CD14-positive monocyte (primary cell): ENCODE measurements at regions not wholly inside any gene's neighbourhood (a gene's known extent, or its start where the extent isn't known, plus 50 kb on each side); places are given as distances from the start of the nearest gene placed in this dataset.

ENCODE experiments used
- DNase-seq, 3 donors: peaks; one replicate each; pipeline ENCODE4 v3.0.0-alpha.2; 2011 to 2022
- H2AFZ ChIP-seq: 2 replicates; pipeline ENCODE4 v1.6.0; 2012; ENCODE audit warnings: mild to moderate bottlenecking, low read depth, low read length, inconsistent platforms; ENCODE audit not compliant: insufficient read depth, poor library complexity, severe bottlenecking
- H3K27ac ChIP-seq, 2 donors: 1 replicate in 1 of 2; 2 replicates in 1 of 2; pipeline ENCODE4 v1.5.1; 2012 to 2013; ENCODE audit warnings: low read length in 2 of 2, control low read depth in 1 of 2, inconsistent platforms in 1 of 2, low read depth in 1 of 2, mild to moderate bottlenecking in 1 of 2
- H3K27me3 ChIP-seq, 2 donors: one replicate each; pipeline versions ENCODE4 v1.6.0 to v1.6.1; 2011 to 2013; ENCODE audit warnings: low read length in 2 of 2; ENCODE audit not compliant: control insufficient read depth in 2 of 2, insufficient read depth in 2 of 2
- H3K36me3 ChIP-seq, 2 donors: replicated peaks in 1 of 2; 1 replicate in 1 of 2; 2 replicates in 1 of 2; pipeline versions ENCODE4 v1.5.1 to v1.6.1; 2012 to 2013; ENCODE audit warnings: low read length in 2 of 2, control low read depth in 1 of 2, inconsistent platforms in 1 of 2, mild to moderate bottlenecking in 1 of 2; ENCODE audit not compliant: insufficient read depth in 2 of 2, control insufficient read depth in 1 of 2
- H3K4me1 ChIP-seq, 2 donors: 1 replicate in 1 of 2; 2 replicates in 1 of 2; pipeline versions ENCODE4 v1.5.1 to v1.6.1; 2012 to 2013; ENCODE audit warnings: low read length in 2 of 2, control low read depth in 1 of 2, inconsistent platforms in 1 of 2, mild to moderate bottlenecking in 1 of 2, moderate library complexity in 1 of 2; ENCODE audit not compliant: insufficient read depth in 2 of 2, control insufficient read depth in 1 of 2
- H3K4me2 ChIP-seq: replicated peaks from 2 replicates; pipeline ENCODE3; 2012; ENCODE audit warnings: low read length, moderate library complexity, mild to moderate bottlenecking; ENCODE audit not compliant: poor library complexity, severe bottlenecking; ENCODE audit errors: extremely low read depth
- H3K4me3 ChIP-seq, 3 experiments: fragments of 200-600 bp in 1 of 3; sonication (generic) in 1 of 3; replicated peaks in 1 of 3; 1 replicate in 2 of 3; 2 replicates in 1 of 3; pipeline ENCODE4 v1.5.1; 2011 to 2013; ENCODE audit warnings: low read length in 3 of 3, mild to moderate bottlenecking in 3 of 3, control low read depth in 2 of 3, low read depth in 2 of 3, inconsistent platforms in 1 of 3, moderate library complexity in 1 of 3
- H3K79me2 ChIP-seq: 2 replicates; pipeline ENCODE4 v1.6.0; 2012; ENCODE audit warnings: mild to moderate bottlenecking, control low read depth, inconsistent platforms, low read length, moderate library complexity; ENCODE audit not compliant: insufficient read depth
- H3K9ac ChIP-seq: 2 replicates; pipeline ENCODE4 v1.6.0; 2017; ENCODE audit warnings: low read length, mild to moderate bottlenecking; ENCODE audit not compliant: insufficient read depth, poor library complexity, severe bottlenecking
- H3K9me3 ChIP-seq, 2 donors: replicated peaks in 1 of 2; 1 replicate in 1 of 2; 2 replicates in 1 of 2; pipeline versions ENCODE4 v1.5.1 to v1.6.1; 2012 to 2013; ENCODE audit warnings: low read length in 2 of 2, control low read depth in 1 of 2; ENCODE audit not compliant: control insufficient read depth in 1 of 2, insufficient read depth in 1 of 2
- H4K20me1 ChIP-seq: 2 replicates; pipeline ENCODE4 v1.6.0; 2012; ENCODE audit warnings: mild to moderate bottlenecking, low read length, control low read depth, moderate library complexity; ENCODE audit not compliant: insufficient read depth
- H3K27ac Mint-ChIP-seq, 7 donors: one replicate each; pipeline ENCODE4 v1.8.0; 2020; ENCODE audit warnings: mild to moderate bottlenecking in 7 of 7, mixed read lengths in 7 of 7, moderate library complexity in 6 of 7, inconsistent platforms in 2 of 7
- H3K27me3 Mint-ChIP-seq, 3 donors: one replicate each; pipeline ENCODE4 v1.8.0; 2021 to 2022; ENCODE audit warnings: low read depth in 3 of 3, mild to moderate bottlenecking in 3 of 3, mixed read lengths in 3 of 3, moderate library complexity in 3 of 3, inconsistent platforms in 1 of 3
- H3K36me3 Mint-ChIP-seq, 2 donors: one replicate each; pipeline ENCODE4 v1.8.0; 2020; ENCODE audit warnings: mixed read lengths in 2 of 2, inconsistent platforms in 1 of 2, mild to moderate bottlenecking in 1 of 2
- H3K4me1 Mint-ChIP-seq: one replicate; pipeline ENCODE4 v1.8.0; 2020; ENCODE audit warnings: mild to moderate bottlenecking, mixed read lengths
- H3K4me3 Mint-ChIP-seq, 2 donors: one replicate each; pipeline ENCODE4 v1.8.0; 2020; ENCODE audit warnings: mild to moderate bottlenecking in 2 of 2, mixed read lengths in 2 of 2, moderate library complexity in 1 of 2
- H3K9me3 Mint-ChIP-seq, 7 donors: one replicate each; pipeline ENCODE4 v1.8.0; 2020 to 2022; ENCODE audit warnings: mixed read lengths in 7 of 7, mild to moderate bottlenecking in 6 of 7, moderate library complexity in 6 of 7, inconsistent platforms in 2 of 7
- WGBS: methylation state at CpG from one replicate; pipeline ENCODE4 v1.1.5; 2013; ENCODE audit warnings: missing lambda C conversion rate; ENCODE audit not compliant: insufficient coverage; 5-methylcytosine and 5-hydroxymethylcytosine counted together
- intact Hi-C, 2 donors: fragments of 100-400 bp; cut with micrococcal nuclease; formaldehyde crosslinking; loops; one replicate each; pipeline versions ENCODE4 v1.15.0 to v1.15.1; 2023
- TF ChIP-seq, protein P1 (sequence below): fragments of 200-600 bp; IDR thresholded peaks from one replicate; pipeline ENCODE4 v1.8.0; 2022; ENCODE audit warnings: antibody characterized with exemption, mild to moderate bottlenecking

DNA sequence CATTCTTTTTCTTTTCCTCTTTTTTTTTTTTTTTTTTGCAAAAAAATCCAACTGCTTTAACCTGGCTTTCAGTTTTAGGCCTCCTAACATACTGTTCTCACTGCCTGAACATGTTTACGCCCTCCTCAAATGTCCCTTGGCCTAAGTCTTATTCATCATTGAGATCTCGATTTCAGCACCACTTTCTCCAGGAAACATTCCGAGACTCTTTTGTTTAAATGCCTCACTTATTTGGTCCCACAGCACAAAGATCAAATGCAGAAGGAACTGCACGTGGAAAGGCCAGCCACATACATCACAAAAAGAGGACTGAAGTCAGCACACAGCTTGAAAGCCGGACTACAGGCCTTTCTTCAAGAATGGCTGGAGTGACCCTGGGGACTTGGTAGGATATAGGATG lies 79.2 kb upstream of the POMP start:
- peaks cover 0 to 2% (median 0%) of the 10 kb centered on the region in 7 donors for H3K9me3 Mint-ChIP-seq
- Histone ChIP-seq H3K4me2 (no peak overlapping the region), H4K20me1 (no peaks in the 10 kb centered on the region), H3K36me3 (no peaks in the 10 kb centered on the region), H3K27ac (no peak overlapping the region), H3K9me3 (no peaks in the 10 kb centered on the region), H3K4me3 (no peak overlapping the region), H3K79me2 (no peaks in the 10 kb centered on the region), H3K9ac (no peak overlapping the region), H3K4me1 (peaks cover 19 to 24% of the 10 kb centered on the region in 2 donors), H3K27me3 (peaks cover 0 to 3% of the 10 kb centered on the region in 2 donors), H2AFZ (no peak overlapping the region)
- H3K4me3 Mint-ChIP-seq = no peak overlapping the region
- H3K4me1 Mint-ChIP-seq = peaks cover 32% of the 10 kb centered on the region
- H3K36me3 Mint-ChIP-seq = peaks cover 0 to 4% of the 10 kb centered on the region in 2 donors
- intact Hi-C loops = loop anchor here in 1 of 2 donors (10.0 kb wide), 1 partner anchor 105 kb away; no protein-coding TSS in a partner anchor
- WGBS = 100% methylated on average over 1 of the region's 5 CpGs
- TF ChIP-seq, protein P1, sequence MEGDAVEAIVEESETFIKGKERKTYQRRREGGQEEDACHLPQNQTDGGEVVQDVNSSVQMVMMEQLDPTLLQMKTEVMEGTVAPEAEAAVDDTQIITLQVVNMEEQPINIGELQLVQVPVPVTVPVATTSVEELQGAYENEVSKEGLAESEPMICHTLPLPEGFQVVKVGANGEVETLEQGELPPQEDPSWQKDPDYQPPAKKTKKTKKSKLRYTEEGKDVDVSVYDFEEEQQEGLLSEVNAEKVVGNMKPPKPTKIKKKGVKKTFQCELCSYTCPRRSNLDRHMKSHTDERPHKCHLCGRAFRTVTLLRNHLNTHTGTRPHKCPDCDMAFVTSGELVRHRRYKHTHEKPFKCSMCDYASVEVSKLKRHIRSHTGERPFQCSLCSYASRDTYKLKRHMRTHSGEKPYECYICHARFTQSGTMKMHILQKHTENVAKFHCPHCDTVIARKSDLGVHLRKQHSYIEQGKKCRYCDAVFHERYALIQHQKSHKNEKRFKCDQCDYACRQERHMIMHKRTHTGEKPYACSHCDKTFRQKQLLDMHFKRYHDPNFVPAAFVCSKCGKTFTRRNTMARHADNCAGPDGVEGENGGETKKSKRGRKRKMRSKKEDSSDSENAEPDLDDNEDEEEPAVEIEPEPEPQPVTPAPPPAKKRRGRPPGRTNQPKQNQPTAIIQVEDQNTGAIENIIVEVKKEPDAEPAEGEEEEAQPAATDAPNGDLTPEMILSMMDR = no peak
- H3K27ac Mint-ChIP-seq = no peak overlapping the region
- H3K27me3 Mint-ChIP-seq = peaks cover 6 to 16% (median 12%) of the 10 kb centered on the region in 3 donors
- no peak for DNase-seq

- Mint-ChIP-seq H3K9me3 (peaks cover 0 to 5% (median 1%) of the 10 kb centered on the region in 7 donors), H3K36me3 (peaks cover 0 to 4% of the 10 kb centered on the region in 2 donors), H3K4me1 (peaks cover 35% of the 10 kb centered on the region), H3K27me3 (peaks cover 6 to 16% (median 12%) of the 10 kb centered on the region in 3 donors), H3K4me3 (no peak overlapping the region), H3K27ac (peak overlapping the region in 1 of 7 donors; percentile 68)
- no peak for DNase-seq
- no peaks in the 10 kb centered on the region for H3K79me2 ChIP-seq
- no peak overlapping the region for H3K4me3 ChIP-seq
- peaks cover 22 to 26% of the 10 kb centered on the region in 2 donors for H3K4me1 ChIP-seq
- H3K36me3 ChIP-seq = no peaks in the 10 kb centered on the region
- H3K27ac ChIP-seq = no peak overlapping the region
- TF ChIP-seq, protein P1 = no peak
- no peaks in the 10 kb centered on the region for H4K20me1 ChIP-seq
- H3K9me3 ChIP-seq = no peaks in the 10 kb centered on the region
- peaks cover 0 to 3% of the 10 kb centered on the region in 2 donors for H3K27me3 ChIP-seq
- no peak overlapping the region for H2AFZ ChIP-seq
- no peak overlapping the region for H3K9ac ChIP-seq
- no peak overlapping the region for H3K4me2 ChIP-seq
- 79% methylated on average over 6 of the region's 7 CpGs for WGBS
- intact Hi-C loops = loop anchor here in 1 of 2 donors (10.0 kb wide), 1 partner anchor 105 kb away; no protein-coding TSS in a partner anchor
Observed at GRCh38 chr13:28579322-28579721, 79.6 kb upstream of the POMP start.
